NCI-H1105 (cell line): ENCODE measurements at regions not wholly inside any gene's neighbourhood (a gene's known extent, or its start where the extent isn't known, plus 50 kb on each side); places are given as distances from the start of the nearest gene placed in this dataset.

Experiments
- DNase-seq: peaks from one replicate; lab custom pipeline; 2025; lab: John Stamatoyannopoulos, UW

GRCh38 chr5:174834081-174834480 lies 109.7 kb downstream of the MSX2 start:
- no peak for DNase-seq

- DNase-seq: no peak
These were observed 108.4 kb downstream of the MSX2 start for GRCh38 chr5:174832811-174833210.

GRCh38 chr5:174832025-174832424 lies 107.6 kb downstream of the MSX2 start:
- no peak for DNase-seq

- no peak for DNase-seq
These were observed 106.8 kb downstream of the MSX2 start for GRCh38 chr5:174831031-174831660.

GRCh38 chr5:174829511-174829864 lies 105.1 kb downstream of the MSX2 start:
- no peak for DNase-seq

GRCh38 chr5:174828804-174829510 lies 104.6 kb downstream of the MSX2 start:
- no peak for DNase-seq

- no peak for DNase-seq
These were observed 103.2 kb downstream of the MSX2 start for GRCh38 chr5:174827558-174827957.

GRCh38 chr5:174825587-174825986 lies 101.2 kb downstream of the MSX2 start:
- no peak for DNase-seq

GRCh38 chr5:174818430-174818829 lies 94.0 kb downstream of the MSX2 start:
- no peak for DNase-seq

DNA sequence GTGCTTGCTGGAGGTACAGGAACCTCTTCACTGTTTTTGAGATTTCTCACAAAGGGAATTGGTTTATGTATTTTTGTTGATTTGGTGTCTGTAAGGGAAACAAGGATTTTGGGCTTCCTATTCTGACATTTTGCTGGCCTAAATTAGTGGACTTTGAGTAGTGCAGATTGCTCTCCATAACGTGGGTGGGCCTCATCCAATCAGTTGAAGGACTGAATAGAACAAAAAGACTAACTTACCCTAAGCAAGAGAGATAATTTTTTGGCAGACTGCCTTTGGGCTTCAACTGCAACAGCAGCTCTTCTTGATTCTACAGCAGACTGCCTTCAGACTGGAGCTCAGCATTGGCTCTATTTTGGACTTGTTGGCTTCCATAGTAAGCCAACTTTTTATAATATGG lies 93.2 kb downstream of the MSX2 start:
- DNase-seq: no peak

DNA sequence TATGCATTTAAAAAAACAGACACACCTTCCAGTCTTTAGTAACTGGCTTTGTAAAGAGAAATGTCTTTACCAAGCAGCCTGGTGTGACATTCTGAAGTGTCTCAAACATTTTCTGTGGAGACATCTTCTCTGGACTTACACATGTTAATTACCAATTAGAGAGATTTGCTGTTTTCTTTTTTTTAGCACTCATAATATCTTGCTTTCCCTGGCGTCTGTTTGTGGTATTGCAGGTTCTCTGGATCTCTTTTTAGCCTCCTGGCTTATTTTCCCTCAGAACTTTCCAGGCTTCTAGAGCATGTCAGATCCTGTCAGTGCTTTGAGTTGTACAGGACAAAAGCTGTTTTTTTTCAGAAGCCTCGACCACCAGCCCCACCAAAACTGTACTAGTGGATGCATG lies 92.5 kb downstream of the MSX2 start:
- no peak for DNase-seq

GRCh38 chr5:174811438-174811837 lies 87.1 kb downstream of the MSX2 start:
- DNase-seq: no peak

DNA sequence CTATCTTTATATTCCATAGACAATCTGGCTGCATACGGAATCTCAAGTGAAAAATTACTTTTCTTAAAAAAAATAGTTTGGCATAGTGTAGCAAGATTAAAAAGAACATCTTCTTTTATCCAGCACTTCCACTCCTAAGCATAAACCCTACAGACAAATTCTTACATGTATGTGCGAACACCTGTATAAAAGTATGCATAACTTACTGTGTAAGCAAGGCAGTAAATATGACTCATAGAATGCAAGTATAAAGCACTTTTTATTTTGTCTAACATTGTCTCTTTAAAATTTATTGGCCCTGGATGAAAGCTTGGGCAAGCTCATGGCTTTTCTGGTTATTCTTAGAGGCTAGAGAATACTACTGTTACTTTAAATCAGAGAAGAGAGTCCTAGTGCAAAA lies 86.4 kb downstream of the MSX2 start:
- no peak for DNase-seq

DNA sequence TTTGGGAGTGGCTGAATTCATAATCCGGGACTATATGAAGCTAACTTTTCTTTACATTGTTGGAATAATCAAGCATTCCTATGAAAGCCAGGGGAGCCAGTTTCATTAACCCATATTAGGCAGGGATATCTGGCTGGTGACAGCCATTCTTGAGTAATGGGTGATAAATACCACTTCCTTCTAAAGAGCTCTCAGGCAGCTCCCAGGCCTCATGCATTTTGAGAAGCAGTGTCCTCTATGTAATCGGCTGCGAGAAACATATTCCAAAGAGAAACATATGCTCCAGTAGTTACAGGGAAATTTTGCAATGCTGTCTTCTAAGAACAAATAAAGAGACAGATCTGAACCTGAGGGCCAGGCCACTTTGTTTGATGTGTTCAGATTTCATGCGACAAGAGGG lies 83.1 kb downstream of the MSX2 start:
- no peak for DNase-seq

DNA sequence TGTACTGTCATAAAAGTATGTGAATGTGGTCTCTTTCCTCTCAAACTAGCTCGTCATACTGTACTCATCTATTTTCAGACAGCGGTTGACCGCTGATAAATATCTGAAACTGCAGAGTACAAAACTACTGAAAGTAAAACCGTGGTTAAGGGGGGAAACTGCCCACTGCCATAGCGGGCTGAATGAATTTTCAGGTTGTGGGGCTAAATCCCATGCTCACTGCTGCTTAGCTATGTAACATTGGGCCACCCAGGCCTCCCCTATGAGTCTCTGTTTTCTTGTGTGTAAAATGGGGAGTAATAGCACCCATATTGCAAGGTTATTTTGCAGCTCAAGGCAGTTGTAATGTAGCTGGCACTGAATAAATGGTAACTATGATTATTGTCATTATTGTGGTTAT lies 82.3 kb downstream of the MSX2 start:
- no peak for DNase-seq

- no peak for DNase-seq
These were observed 77.4 kb downstream of the MSX2 start for GRCh38 chr5:174801798-174802197.

GRCh38 chr5:174800435-174800834 lies 76.1 kb downstream of the MSX2 start:
- no peak for DNase-seq

DNA sequence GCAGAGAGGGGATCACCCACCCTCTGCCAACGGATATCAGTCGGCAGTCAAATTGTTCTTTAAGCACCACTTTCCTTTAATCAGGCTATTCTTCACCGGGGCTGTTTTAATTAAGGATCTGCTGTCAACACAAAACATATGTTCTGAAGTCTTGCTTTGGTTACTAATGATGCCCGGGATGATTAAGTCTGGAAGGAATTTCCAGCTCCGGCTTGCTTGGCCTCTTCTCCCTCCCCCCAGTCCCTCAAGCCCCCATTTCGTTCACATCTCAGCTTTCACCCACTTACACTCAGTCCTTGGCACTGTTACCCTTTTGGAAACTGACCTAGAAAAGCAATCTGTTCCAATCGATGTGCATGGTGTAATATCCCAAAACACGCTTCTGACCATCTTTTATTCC lies 74.7 kb downstream of the MSX2 start:
- DNase-seq: no peak

DNA sequence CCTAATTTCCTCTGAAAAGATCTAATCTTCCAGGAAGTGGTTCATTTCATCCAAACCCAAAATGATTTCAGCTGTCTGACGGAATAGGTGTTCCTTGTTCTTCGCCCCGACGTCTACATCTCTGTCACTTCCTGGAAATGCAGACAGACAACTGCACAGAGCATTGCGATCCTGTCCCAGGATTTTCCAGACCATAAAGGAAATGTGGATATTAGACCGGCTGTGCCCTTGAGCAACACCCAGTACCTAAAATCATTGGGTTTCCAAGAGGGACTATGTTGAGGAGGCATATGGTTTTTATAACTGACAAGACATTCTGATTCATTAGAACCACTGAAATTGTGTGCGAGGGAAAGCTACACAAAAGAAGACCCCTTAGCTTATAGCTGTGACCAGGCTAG lies 74.2 kb downstream of the MSX2 start:
- no peak for DNase-seq

DNA sequence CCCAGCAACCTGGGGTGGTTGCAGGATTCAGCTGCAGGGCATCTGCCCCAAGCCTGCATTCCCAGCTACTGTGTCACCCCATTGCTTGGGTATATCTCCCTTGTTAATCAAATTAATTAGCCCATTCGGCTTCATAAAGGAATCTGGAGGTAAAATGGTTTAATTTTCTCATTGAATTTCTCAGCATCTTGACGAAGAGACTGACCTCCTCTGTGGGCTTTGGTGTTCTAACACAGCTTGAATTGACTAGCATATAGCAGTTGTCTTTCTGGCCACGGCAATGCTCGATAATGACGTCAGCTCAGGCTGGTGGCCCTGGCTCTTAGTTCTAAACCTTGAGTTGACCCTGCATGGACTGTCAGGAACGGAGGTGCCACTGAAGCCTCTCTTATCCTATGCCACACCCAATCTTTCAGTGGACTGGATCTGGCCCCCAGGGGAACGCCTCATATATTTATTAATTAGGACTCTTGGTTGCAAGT lies 72.4 kb downstream of the MSX2 start:
- DNase-seq: no peak

DNA sequence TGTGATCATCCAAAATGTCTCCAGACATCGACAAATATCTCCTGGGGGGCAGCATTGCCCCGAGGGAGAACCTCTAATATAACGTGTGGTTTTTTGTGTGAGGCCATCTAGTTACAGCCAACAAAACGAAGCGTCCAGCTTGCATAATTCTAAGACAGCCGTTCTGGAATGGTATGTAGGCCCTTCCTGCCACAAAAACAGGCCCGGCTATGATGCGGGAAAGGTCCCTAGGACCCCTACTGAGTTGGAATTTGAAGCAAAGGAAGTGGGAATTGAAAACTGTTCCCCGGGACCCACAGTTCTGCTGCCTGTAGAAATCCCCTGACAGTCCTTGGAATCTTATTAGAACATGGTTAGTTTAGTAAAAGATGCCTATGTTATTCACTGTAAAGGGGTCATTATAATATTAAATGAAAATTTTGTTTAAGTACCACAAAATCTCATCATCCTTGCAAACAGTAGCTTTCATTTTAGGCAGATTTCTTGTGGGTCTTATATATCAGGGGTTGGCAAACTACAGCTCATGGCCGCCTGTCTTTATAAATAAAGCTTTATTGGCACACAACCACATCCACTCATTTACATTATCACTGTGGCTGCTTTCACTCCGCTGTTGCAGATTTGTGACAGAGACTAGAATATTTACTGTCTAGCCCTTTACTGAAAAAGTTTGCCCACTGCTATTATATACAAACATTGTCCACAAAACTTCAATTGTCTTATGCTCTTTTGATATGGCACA lies 70.7 kb downstream of the MSX2 start:
- no peak for DNase-seq

GRCh38 chr5:174793684-174794328 lies 69.4 kb downstream of the MSX2 start:
- DNase-seq: peak; percentile 44

DNA sequence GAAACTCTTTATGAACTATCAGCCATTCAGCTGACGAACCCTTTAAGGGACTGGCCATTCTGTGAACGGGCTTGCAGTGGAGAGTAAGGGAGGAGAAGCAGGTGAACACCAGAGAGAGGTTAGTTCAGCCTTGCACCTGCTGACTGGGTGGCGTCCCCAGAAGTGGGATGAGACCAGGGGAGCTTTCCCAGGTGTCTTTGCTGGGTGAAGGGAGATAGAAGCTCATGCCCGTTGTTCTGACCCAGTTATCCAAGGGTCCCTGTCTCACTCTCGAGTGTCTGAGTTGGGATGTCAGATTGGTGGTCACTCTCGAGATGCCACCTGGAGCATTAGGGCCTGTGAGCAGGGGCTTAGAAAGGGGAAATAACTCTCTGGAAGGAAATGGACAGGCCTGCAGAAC lies 68.7 kb downstream of the MSX2 start:
- DNase-seq: no peak
